ENCODE measurements at regions not wholly inside any gene's neighbourhood (a gene's known extent, or its start where the extent isn't known, plus 50 kb on each side); places are given as distances from the start of the nearest gene placed in this dataset.

GRCh38 chr13:21976159-21976558, 305.3 kb downstream of the FGF9 start:
- TF ChIP-seq FOXP2 (optimal IDR thresholded peaks at IDR 0.05; ENCODE audit: borderline replicate concordance, extremely low read depth, extremely low read length, insufficient read depth) (no peak), SIN3A (IDR thresholded peaks at IDR 0.05; ENCODE audit: borderline replicate concordance, insufficient read depth, low read length) (no peak)

- no peak for TF ChIP-seq REST (IDR thresholded peaks at IDR 0.05; ENCODE audit: insufficient read depth in 1 of 2, low read depth in 2 of 2, low read length in 2 of 2)
These were observed 308.4 kb downstream of the FGF9 start for GRCh38 chr13:21979161-21979806.

- TF ChIP-seq SIN3A (IDR thresholded peaks at IDR 0.05; ENCODE audit: borderline replicate concordance, insufficient read depth, low read length) (no peak), POLR2AphosphoS5 (IDR thresholded peaks at IDR 0.05; ENCODE audit: low read depth, low read length) (no peak), FOXP2 (optimal IDR thresholded peaks at IDR 0.05; ENCODE audit: borderline replicate concordance, extremely low read depth, extremely low read length, insufficient read depth) (no peak), REST (IDR thresholded peaks at IDR 0.05; ENCODE audit: insufficient read depth in 1 of 2, low read depth in 2 of 2, low read length in 2 of 2) (no peak), TAF1 (IDR thresholded peaks at IDR 0.05; ENCODE audit: borderline replicate concordance, insufficient read depth, low read length) (no peak)
These were observed 309.2 kb downstream of the FGF9 start for GRCh38 chr13:21980049-21980448.

GRCh38 chr13:21984156-21984555, 313.3 kb downstream of the FGF9 start:
- TF ChIP-seq REST (IDR thresholded peaks at IDR 0.05; ENCODE audit: insufficient read depth in 1 of 2, low read depth in 2 of 2, low read length in 2 of 2): no peak
- no peak for TF ChIP-seq FOXP2 (optimal IDR thresholded peaks at IDR 0.05; ENCODE audit: borderline replicate concordance, extremely low read depth, extremely low read length, insufficient read depth)
- TF ChIP-seq SIN3A (IDR thresholded peaks at IDR 0.05; ENCODE audit: borderline replicate concordance, insufficient read depth, low read length): no peak
- no peak for TF ChIP-seq TAF1 (IDR thresholded peaks at IDR 0.05; ENCODE audit: borderline replicate concordance, insufficient read depth, low read length)
- TF ChIP-seq POLR2AphosphoS5 (IDR thresholded peaks at IDR 0.05; ENCODE audit: low read depth, low read length): no peak

GRCh38 chr13:21986602-21987001, 315.7 kb downstream of the FGF9 start:
- no peak for TF ChIP-seq FOXP2 (optimal IDR thresholded peaks at IDR 0.05; ENCODE audit: borderline replicate concordance, extremely low read depth, extremely low read length, insufficient read depth)
- TF ChIP-seq TAF1 (IDR thresholded peaks at IDR 0.05; ENCODE audit: borderline replicate concordance, insufficient read depth, low read length): no peak

GRCh38 chr13:21987793-21988192, 316.9 kb downstream of the FGF9 start:
- TF ChIP-seq TAF1 (IDR thresholded peaks at IDR 0.05; ENCODE audit: borderline replicate concordance, insufficient read depth, low read length) (no peak), REST (IDR thresholded peaks at IDR 0.05; ENCODE audit: insufficient read depth in 1 of 2, low read depth in 2 of 2, low read length in 2 of 2) (no peak), POLR2AphosphoS5 (IDR thresholded peaks at IDR 0.05; ENCODE audit: low read depth, low read length) (no peak), SIN3A (IDR thresholded peaks at IDR 0.05; ENCODE audit: borderline replicate concordance, insufficient read depth, low read length) (no peak), FOXP2 (optimal IDR thresholded peaks at IDR 0.05; ENCODE audit: borderline replicate concordance, extremely low read depth, extremely low read length, insufficient read depth) (no peak)
